Fibroblast of lung (primary cell): ENCODE measurements at regions not wholly inside any gene's neighbourhood (a gene's known extent, or its start where the extent isn't known, plus 50 kb on each side); places are given as distances from the start of the nearest gene placed in this dataset.

Experiments
- CTCF ChIP-seq, 2 donors: IDR thresholded peaks in 1 of 2; conservative IDR thresholded peaks in 1 of 2; 1 replicate in 1 of 2; 2 replicates in 1 of 2; pipeline ENCODE4 v1.5.1; 2011 to 2012; ENCODE audit warnings: low read length in 2 of 2, control low read depth in 1 of 2, inconsistent platforms in 1 of 2, low read depth in 1 of 2, mild to moderate bottlenecking in 1 of 2
- EZH2 ChIP-seq: IDR thresholded peaks from 2 replicates; pipeline ENCODE4 v1.5.1; 2012; ENCODE audit warnings: low read length, control low read depth, mild to moderate bottlenecking; ENCODE audit errors: missing control alignments

GRCh38 chr20:56945057-56945456 lies 316.0 kb downstream of the TFAP2C start:
- TF ChIP-seq CTCF (conservative IDR thresholded peaks at IDR 0.05 in 1 of 2, IDR thresholded peaks at IDR 0.05 in 1 of 2; ENCODE audit: low read depth in 1 of 2, low read length in 2 of 2) (no peak), EZH2 (no peak)
